HG02970 (cell line): ENCODE measurements at regions not wholly inside any gene's neighbourhood (a gene's known extent, or its start where the extent isn't known, plus 50 kb on each side); places are given as distances from the start of the nearest gene placed in this dataset.
A peak's percentile ranks its signal among the peaks of the same experiment; 100 is the strongest.

Source experiments
- ATAC-seq: cut with Tn5 transposase; IDR thresholded peaks from one replicate; pipeline ENCODE4 v1.9.1; 2021; ENCODE audit warnings: mild to moderate bottlenecking, moderate library complexity, moderate number of reproducible peaks; ENCODE audit not compliant: unreplicated experiment, low FRiP score

- no peak for ATAC-seq
These were observed 427.4 kb upstream of the CADM1 start for GRCh38 chr11:115931548-115932083.

GRCh38 chr11:115930886-115931547 is 426.8 kb upstream of the CADM1 start:
- peak; percentile 33 for ATAC-seq

GRCh38 chr11:115930291-115930690 is 426.1 kb upstream of the CADM1 start:
- no peak for ATAC-seq

GRCh38 chr11:115929618-115930129 is 425.5 kb upstream of the CADM1 start:
- ATAC-seq = no peak

GRCh38 chr11:115928811-115929210 is 424.6 kb upstream of the CADM1 start:
- ATAC-seq = no peak

- no peak for ATAC-seq
These were observed 423.7 kb upstream of the CADM1 start for GRCh38 chr11:115927823-115928329.

GRCh38 chr11:115926601-115927000 is 422.4 kb upstream of the CADM1 start:
- no peak for ATAC-seq

- ATAC-seq = no peak
These were observed 421.9 kb upstream of the CADM1 start for GRCh38 chr11:115926138-115926537.

- ATAC-seq = no peak
These were observed 421.4 kb upstream of the CADM1 start for GRCh38 chr11:115925568-115926090.

GRCh38 chr11:115924744-115925567 is 420.7 kb upstream of the CADM1 start:
- peak; percentile 76 for ATAC-seq

GRCh38 chr11:115922876-115923275 is 418.7 kb upstream of the CADM1 start:
- no peak for ATAC-seq

- ATAC-seq = no peak
These were observed 417.8 kb upstream of the CADM1 start for GRCh38 chr11:115921986-115922385.

- ATAC-seq = no peak
These were observed 417.3 kb upstream of the CADM1 start for GRCh38 chr11:115921540-115921939.

- no peak for ATAC-seq
These were observed 416.7 kb upstream of the CADM1 start for GRCh38 chr11:115920841-115921480.

- ATAC-seq = no peak
These were observed 415.9 kb upstream of the CADM1 start for GRCh38 chr11:115920092-115920461.

- peak; percentile 43 for ATAC-seq
These were observed 415.3 kb upstream of the CADM1 start for GRCh38 chr11:115919341-115920091.

GRCh38 chr11:115918576-115918975 is 414.4 kb upstream of the CADM1 start:
- no peak for ATAC-seq

- no peak for ATAC-seq
These were observed 412.4 kb upstream of the CADM1 start for GRCh38 chr11:115916608-115917007.

GRCh38 chr11:115912484-115912945 is 408.3 kb upstream of the CADM1 start:
- no peak for ATAC-seq
